Smooth muscle cell (in vitro differentiated cells): ENCODE measurements at regions not wholly inside any gene's neighbourhood (a gene's known extent, or its start where the extent isn't known, plus 50 kb on each side); places are given as distances from the start of the nearest gene placed in this dataset.
"Not testable (repeated sequence)": the region's sequence is repeated elsewhere in the genome, so short reads cannot be mapped to it uniquely, and the experiment has no call there.

Source experiments
- DNase-seq: peaks from one replicate; lab custom pipeline; 2025; ENCODE audit not compliant: unreplicated experiment; lab: John Stamatoyannopoulos, UW
- H2AFZ ChIP-seq: fragments of 200-600 bp; sonication (generic); 2 replicates; pipeline ENCODE4 v1.6.0; 2016; ENCODE audit warnings: antibody characterized with exemption, low read depth, mild to moderate bottlenecking
- H3F3A ChIP-seq: fragments of 200-600 bp; sonication (generic); 2 replicates; pipeline ENCODE4 v1.6.0; 2017; ENCODE audit warnings: antibody characterized with exemption, low read depth
- H3K27ac ChIP-seq: fragments of 200-600 bp; sonication (generic); 2 replicates; pipeline ENCODE4 v1.5.1; 2016; ENCODE audit warnings: low read depth, mild to moderate bottlenecking
- H3K27me3 ChIP-seq: fragments of 200-600 bp; sonication (generic); 2 replicates; pipeline ENCODE4 v1.6.1; 2016; ENCODE audit warnings: low read depth, mild to moderate bottlenecking
- H3K36me3 ChIP-seq: fragments of 200-600 bp; sonication (generic); 2 replicates; pipeline ENCODE4 v1.5.1; 2016; ENCODE audit warnings: low read depth
- H3K4me1 ChIP-seq: fragments of 200-600 bp; sonication (generic); 2 replicates; pipeline ENCODE4 v1.5.1; 2016; ENCODE audit warnings: low read depth
- H3K4me2 ChIP-seq: fragments of 200-600 bp; sonication (generic); 2 replicates; pipeline ENCODE4 v1.6.0; 2016; ENCODE audit warnings: mild to moderate bottlenecking
- H3K4me3 ChIP-seq: fragments of 200-600 bp; sonication (generic); 2 replicates; pipeline ENCODE4 v1.5.1; 2016; ENCODE audit warnings: mild to moderate bottlenecking
- H3K79me2 ChIP-seq: fragments of 200-600 bp; sonication (generic); 2 replicates; pipeline ENCODE4 v1.6.0; 2016; ENCODE audit warnings: low read depth, mild to moderate bottlenecking
- H3K9ac ChIP-seq: fragments of 200-600 bp; sonication (generic); 2 replicates; pipeline ENCODE4 v1.6.0; 2016; ENCODE audit warnings: low read depth
- H3K9me3 ChIP-seq: fragments of 200-600 bp; sonication (generic); replicated peaks from 2 replicates; pipeline ENCODE4 v1.5.1; 2016; ENCODE audit warnings: low read depth
- H4K20me1 ChIP-seq: fragments of 200-600 bp; sonication (generic); 2 replicates; pipeline ENCODE4 v1.6.0; 2016; ENCODE audit warnings: low read depth
- CTCF ChIP-seq: fragments of 200-600 bp; sonication (generic); IDR thresholded peaks from 2 replicates; pipeline ENCODE4 v1.5.1; 2017; ENCODE audit warnings: borderline replicate concordance, mild to moderate bottlenecking, antibody characterized with exemption; ENCODE audit not compliant: insufficient read depth, poor library complexity, severe bottlenecking
- WGBS: methylation state at CpG from one replicate; pipeline ENCODE4 v1.1.7; 2016; ENCODE audit warnings: low lambda C conversion rate; 5-methylcytosine and 5-hydroxymethylcytosine counted together

- Histone ChIP-seq H3F3A (no peaks in the 10 kb centered on the region), H3K4me2 (no peak overlapping the region), H3K27ac (no peak overlapping the region), H3K36me3 (no peaks in the 10 kb centered on the region), H4K20me1 (no peaks in the 10 kb centered on the region), H3K9ac (no peak overlapping the region), H2AFZ (no peak overlapping the region), H3K27me3 (no peaks in the 10 kb centered on the region), H3K9me3 (no peaks in the 10 kb centered on the region), H3K4me1 (no peaks in the 10 kb centered on the region), H3K79me2 (no peaks in the 10 kb centered on the region), H3K4me3 (no peak overlapping the region)
- no peak for DNase-seq
- 90% methylated on average over 12 of the region's 12 CpGs for WGBS
- TF ChIP-seq CTCF, result no peak
Measured at GRCh38 chr7:4383584-4383983, 298.5 kb upstream of the FOXK1 start.

GRCh38 chr7:4386190-4386589, 295.9 kb upstream of the FOXK1 start:
- Histone ChIP-seq H3K4me2 (no peak overlapping the region), H3K27me3 (no peaks in the 10 kb centered on the region), H3K4me3 (no peak overlapping the region), H4K20me1 (no peaks in the 10 kb centered on the region), H3K79me2 (no peaks in the 10 kb centered on the region), H3F3A (no peaks in the 10 kb centered on the region), H3K36me3 (no peaks in the 10 kb centered on the region), H2AFZ (no peak overlapping the region), H3K9me3 (no peaks in the 10 kb centered on the region), H3K4me1 (no peaks in the 10 kb centered on the region), H3K9ac (no peak overlapping the region), H3K27ac (no peak overlapping the region)
- 76% methylated on average over 6 of the region's 6 CpGs for WGBS
- no peak for DNase-seq
- TF ChIP-seq CTCF, result no peak

- H3K4me2 ChIP-seq, H2AFZ ChIP-seq, DNase-seq, H3K27me3 ChIP-seq, H3K9me3 ChIP-seq, H3K9ac ChIP-seq, H3K4me1 ChIP-seq, H3K79me2 ChIP-seq, H3K27ac ChIP-seq, H3K4me3 ChIP-seq, H3F3A ChIP-seq, H3K36me3 ChIP-seq, H4K20me1 ChIP-seq: not testable (repeated sequence)
Measured at GRCh38 chr7:4391103-4391502, 291.0 kb upstream of the FOXK1 start.

GRCh38 chr7:4394736-4395135, 287.4 kb upstream of the FOXK1 start:
- no peaks in the 10 kb centered on the region for H3K36me3 ChIP-seq
- no peak overlapping the region for H3K9ac ChIP-seq
- no peaks in the 10 kb centered on the region for H3K79me2 ChIP-seq
- H2AFZ ChIP-seq, result no peak overlapping the region
- H3K27ac ChIP-seq, result no peak overlapping the region
- H4K20me1 ChIP-seq, result no peaks in the 10 kb centered on the region
- no peak overlapping the region for H3K4me2 ChIP-seq
- H3F3A ChIP-seq, result no peaks in the 10 kb centered on the region
- no peaks in the 10 kb centered on the region for H3K4me1 ChIP-seq
- DNase-seq, result no peak
- no peaks in the 10 kb centered on the region for H3K9me3 ChIP-seq
- no peak for TF ChIP-seq CTCF
- no peaks in the 10 kb centered on the region for H3K27me3 ChIP-seq
- 64% methylated on average over 5 of the region's 5 CpGs for WGBS
- no peak overlapping the region for H3K4me3 ChIP-seq
